Stimulated activated CD4-positive, alpha-beta T cell treated with anti-CD3 and anti-CD28 coated beads, TNF-alpha, amount 100 ng/mL, for 4 hours (primary cell): ENCODE measurements at regions not wholly inside any gene's neighbourhood (a gene's known extent, or its start where the extent isn't known, plus 50 kb on each side); places are given as distances from the start of the nearest gene placed in this dataset.
"Not testable (repeated sequence)": the region's sequence is repeated elsewhere in the genome, so short reads cannot be mapped to it uniquely, and the experiment has no call there.

Experiments used
- DNase-seq, 3 experiments: peaks; one replicate each; pipeline ENCODE4 v3.0.0-alpha.2; 2020; ENCODE audit warnings: low read depth in 3 of 3

DNA sequence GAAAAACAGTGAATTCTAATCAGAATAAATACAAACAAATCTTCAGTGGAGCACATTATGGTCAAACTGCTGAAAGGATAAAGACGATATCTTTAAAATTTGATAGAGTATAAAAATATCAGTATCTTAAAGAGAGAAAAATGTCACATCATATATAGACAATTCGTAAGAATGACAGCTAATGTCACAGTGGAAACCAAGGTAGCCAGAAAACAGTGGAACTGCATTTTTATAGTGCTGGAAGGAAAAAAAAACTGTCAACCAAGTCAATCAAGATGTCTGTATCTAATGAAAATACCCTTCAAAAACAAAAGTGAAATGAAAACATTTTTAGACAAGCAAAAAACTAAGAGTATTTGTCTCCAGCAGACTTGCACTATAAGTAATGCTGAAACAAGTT, 73.4 kb upstream of the HMGXB4 start:
- DNase-seq, result no peak

DNA sequence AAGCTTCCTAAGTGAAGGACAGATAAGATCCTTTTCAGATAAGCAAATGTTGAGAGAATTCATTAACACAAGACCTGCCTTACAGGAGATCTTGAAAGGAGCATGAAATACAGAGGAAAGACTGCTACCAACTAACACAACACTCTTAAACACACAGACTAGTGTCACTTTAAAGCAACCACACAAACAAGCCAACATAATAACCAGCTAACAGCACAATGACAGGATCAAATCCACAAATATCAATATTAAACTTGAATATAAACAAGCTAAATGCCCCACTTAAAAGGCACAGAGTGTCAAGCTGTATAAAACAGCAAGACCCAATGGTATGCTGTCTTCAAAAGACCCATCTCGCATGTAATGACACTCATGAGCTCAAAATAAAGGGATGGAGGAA, 70.8 kb upstream of the HMGXB4 start:
- DNase-seq, result no peak

DNA sequence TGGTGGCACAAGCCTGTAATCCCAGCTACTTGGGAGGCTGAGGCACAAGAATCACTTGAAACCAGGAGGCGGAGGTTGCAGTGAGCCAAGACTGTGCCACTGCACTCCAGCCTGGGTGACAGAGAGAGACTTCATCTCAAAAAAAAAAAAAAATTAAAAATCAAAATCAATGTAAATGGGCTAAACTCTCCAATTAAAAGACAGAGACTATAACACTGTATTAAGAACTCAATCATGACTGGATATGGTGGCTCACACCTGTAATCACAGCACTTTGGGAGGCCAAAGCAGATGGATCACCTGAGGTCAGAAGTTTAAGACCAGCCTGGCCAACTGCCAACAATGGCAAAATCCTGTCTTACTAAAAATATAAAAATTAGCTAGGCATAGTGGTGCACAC, 68.4 kb upstream of the HMGXB4 start:
- DNase-seq, result not testable (repeated sequence)

DNA sequence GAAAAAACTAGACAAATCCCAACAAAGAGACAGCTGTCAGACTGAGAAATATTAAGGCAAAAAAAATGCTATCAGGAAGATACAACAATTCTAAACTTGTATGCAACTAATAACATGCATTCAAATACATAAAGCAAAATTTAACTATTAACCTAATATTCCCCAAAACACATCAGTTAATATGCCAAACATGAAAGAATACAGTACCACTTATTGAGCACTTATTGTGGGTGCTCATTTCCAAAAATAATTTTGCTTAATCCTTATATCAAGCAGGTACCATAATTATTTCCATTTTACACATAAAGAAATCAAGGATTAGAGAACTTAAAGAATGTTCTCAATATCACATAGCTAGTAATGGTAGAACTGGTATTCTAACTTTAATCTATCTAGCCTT, 67.7 kb upstream of the HMGXB4 start:
- no peak for DNase-seq

DNA sequence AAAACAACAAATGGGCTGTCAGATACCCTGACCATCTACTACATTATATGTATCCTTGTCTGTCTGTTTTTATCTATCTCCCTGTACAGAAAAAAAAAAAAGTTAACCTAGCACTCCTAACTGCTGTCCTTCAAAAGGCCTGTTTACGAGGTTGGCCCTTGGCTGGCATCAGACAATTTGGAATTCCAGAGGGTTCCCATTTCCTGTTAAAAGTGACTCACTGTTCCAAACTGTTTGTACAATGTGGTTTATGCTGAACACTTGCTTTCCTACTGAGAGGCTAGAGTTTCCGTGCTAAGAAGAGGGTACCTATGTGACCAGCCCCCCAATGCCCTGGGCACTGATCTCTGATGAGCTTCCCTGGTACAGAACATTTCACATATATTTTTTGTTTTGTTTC, 65.9 kb upstream of the HMGXB4 start:
- no peak for DNase-seq

DNA sequence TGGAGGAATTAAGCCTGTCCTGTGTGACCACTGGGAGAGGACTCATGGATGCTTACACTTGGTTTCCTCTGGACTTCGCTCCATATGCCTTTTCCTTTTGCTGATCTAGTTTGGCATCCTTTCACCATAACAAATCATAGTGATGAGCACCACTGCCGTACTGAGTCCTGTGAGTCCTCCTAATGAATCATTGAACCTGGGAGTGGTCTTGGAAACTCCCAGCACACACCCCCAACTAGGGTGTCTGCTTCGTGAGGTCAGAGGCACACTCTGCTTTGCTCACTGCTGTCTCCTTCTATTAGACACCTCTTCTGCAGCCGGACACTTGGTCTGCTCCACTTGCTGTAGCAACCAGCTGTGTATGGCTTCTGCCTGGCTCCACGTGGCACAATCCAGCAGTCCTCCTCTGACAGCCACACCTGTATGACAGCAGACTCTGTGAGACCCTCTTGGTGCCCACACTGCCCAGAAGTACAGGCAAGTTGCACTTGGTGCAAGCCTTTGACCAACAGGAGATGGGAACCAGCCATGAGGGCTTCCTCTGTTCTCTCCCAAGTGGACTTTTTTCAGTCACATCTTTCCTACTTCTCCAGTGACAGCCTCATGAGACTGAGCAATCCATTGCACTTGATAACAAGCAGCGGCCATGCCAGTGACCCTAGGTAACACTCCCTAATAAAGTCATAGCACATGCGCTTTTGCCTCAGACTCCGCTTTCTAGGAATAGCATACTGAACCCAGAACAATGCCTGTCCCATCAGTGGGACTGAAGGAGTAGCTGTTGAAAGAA, 65.0 kb upstream of the HMGXB4 start:
- DNase-seq, result no peak

DNA sequence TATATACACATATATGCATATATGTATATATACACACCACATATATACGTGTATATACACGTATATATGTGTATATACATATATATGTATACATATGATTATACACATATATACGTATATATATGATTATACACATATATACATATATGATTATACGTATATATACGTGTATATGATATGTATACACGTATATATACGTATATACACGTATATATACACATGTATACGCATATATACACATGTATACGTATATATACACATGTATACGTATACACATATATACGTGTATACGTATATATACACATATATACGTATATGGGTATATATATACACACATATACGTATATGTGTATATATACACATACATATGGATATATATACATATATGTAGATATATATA, 62.1 kb upstream of the HMGXB4 start:
- no peak for DNase-seq

DNA sequence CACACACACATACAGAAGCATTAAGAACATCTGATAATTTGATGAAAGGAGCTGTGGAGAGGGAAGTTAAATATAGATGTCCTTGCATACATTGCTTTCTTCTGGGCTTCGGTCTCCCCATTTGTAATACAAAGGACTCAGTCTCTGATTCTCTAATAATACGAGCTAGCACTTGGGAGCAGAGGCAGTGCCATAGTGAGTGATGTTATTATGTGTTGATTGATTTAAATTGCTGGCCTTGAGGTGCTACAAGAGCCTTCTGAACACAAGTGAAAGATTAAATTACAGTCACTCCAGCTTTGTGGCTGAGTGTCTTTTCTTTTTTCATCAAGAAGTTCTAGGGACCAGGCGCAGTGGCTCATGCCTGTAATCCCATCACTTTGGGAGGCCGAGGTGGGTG, 61.5 kb upstream of the HMGXB4 start:
- no peak for DNase-seq

DNA sequence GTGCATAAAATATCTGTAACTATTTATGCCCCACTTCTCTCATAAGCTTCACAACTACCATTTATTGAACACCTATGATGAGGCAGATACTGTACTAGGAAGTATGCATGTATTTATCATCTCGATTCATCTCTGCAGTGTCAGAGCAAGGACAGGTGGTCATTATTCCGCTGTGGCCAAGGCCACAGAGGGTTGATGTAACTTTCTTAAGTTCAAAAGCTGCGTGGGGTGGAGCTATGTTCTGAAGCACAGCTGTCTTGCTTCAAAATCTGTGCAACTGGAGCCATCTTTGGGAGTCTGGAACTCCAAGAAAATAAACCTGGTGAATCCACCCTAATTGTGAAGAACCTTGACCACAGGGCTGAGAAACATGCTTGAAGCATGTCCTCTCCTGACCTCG, 60.2 kb upstream of the HMGXB4 start:
- DNase-seq, result no peak

DNA sequence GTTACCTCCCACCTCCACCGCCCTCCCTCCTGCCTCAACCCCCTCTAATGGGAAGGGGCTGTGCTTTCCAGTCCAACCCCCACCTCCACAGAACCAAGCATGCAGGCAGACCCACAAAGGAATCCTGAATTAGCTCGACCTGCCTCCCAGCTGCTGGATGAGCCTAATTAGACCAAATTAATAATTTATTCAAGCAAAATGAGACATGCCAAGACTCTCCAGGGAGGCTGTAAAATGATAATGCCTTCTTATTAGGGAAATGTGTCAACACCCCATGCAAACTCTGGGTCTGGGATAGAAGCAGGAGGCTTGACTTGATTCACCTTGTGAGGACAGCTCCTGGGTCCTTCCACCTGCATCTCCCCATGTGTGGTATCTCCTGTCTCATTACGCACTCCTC, 59.4 kb upstream of the HMGXB4 start:
- no peak for DNase-seq

DNA sequence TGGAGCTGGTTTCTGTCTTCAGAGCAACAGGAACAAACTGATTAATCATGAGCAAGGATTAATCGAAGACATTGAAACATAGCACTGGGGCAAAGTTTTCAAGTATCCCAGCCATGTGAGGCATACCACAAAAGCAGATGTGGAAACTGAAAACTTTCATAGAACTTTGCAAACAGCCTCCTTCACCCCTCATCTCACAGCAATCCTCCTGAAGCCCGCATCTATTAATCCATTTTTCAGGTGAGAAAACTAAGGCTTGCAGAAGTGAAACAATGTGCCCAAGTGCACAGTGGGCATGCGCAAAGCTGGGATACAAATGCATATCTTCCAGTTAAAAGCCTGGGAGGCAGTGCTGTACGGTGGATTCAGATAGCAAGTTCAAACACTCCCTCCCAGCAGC, 58.6 kb upstream of the HMGXB4 start:
- DNase-seq, result no peak

DNA sequence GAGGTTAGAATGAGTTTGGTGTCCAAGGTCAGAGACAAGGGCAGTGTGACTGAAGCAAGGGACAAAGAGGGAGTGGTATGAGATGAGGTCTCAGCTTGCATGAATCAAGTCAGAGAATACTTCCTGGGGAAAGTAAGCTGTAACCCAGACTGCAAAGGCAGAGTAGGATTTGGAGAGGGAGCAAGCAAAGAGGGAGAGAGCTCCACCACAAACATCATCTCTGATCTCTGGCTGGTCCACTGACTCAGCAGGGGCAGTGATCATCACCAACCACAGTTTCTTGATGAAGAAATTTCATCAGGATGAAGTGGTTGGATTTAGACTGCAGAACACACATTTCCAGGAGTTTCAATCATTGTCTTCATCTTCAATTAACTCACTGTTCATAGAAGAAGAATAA, 54.9 kb upstream of the HMGXB4 start:
- DNase-seq, result no peak

DNA sequence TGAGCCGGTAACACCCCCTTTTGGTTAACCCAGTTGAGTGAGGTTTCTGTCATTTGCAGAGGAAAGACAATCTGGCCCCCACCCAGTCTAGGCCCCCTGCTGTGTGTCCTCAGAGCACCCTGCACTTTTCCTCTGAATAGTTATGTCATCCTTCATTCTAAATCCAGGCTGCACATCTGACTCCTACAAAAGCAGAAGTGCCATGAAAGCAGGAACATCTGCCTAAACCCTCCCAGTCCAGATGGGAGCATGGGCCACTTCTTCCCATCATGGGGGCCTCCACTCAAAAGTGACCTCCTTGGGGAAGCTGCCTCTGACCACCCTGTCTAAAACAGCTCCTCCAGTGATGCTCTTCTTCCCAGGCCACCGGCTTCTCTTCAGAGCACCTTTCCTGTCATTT, 53.7 kb upstream of the HMGXB4 start:
- no peak for DNase-seq

DNA sequence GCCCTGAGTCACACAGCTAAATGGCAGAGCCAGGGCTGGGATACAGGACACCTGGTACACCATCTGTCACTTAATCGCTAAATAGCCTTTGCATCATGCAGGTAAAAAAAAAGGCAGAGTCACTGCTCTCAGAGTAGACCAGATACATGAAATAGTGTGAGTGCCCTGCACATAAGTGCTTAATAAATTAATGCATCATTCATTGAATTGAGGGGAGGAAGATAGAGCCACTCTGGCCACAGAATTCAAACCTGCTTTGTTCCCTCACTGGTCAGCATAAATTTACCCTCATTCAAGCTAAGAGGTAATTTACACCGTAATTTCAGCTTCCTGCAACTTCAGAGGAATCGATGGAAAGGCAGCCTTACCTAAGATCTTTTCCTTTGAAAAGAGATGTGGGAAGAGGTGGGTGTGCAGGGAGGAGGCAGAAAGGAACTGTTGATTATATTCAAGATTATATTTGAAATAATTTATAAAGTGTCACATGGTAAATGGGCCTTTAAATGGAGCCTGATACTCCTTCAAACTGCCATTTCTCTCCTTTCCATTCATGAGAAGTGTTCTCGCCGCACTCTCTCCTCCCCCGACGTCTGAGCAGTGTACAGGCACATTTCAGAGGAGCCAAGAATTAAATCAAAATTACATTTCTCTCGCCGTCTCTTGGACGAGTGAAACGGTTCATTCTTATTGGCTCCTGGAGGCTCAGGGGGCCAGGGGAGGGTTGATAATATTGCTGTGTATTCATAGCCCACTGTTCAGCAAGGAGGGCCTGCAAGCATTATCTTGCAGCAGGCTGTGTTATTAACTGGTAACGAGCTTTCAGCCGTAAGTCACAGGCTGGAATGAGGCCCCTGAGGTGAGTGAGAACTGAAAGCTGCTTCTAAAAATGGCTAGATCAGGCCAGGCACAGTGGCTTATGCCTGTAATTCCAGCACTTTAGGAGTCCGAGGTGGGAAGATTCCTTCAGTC, 52.2 kb upstream of the HMGXB4 start:
- DNase-seq, result no peak

DNA sequence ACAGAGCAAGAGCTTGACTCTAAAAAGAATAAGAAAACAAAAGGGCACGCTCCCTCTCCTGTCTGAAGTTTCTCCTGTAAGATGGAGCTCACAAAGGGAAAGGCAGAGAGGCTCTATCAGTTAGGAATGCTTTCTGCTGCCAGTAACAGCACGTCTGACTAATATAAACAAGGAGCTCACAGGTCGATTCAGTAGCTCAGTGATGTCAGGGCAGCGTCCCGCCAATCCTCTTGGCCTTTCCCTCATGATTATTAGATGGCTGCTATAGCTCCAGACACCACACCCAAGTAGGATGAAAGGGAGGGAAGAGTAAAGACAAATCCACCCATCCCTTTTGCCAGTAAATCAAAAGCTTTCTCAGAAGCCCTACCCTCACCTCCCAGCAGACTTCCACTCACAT, 51.3 kb upstream of the HMGXB4 start:
- DNase-seq, result no peak

DNA sequence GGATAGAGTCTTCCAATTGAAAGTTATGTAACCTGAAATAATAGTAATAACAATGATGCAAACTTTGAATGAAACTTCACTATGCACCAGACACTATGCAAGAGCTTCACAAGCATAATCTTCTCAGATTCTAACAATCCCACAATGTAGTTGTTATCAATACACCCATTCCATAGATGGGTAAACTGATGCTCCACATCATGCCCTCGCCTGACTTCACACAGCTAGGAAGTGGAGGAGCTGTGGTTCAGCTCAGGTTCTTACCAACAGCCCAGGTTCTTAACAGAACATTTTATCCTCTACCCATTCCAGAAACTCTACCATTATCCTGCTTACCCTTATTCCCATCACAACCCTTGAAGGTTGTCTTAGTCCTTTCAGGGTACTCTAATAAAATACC, 50.4 kb upstream of the HMGXB4 start:
- no peak for DNase-seq
